Kidney (tissue), 13 donors: ENCODE measurements at regions not wholly inside any gene's neighbourhood (a gene's known extent, or its start where the extent isn't known, plus 50 kb on each side); places are given as distances from the start of the nearest gene placed in this dataset.

Source experiments
- DNase-seq, 5 donors: peaks; one replicate each; pipeline ENCODE4 v3.0.0-alpha.2; 2013 to 2020
- FAIRE-seq: peaks from 2 replicates; lab custom pipeline; 2012; peaks lifted over from hg19 to GRCh38; lab: Jason Lieb, UNC
- H3K27ac ChIP-seq, 2 donors: one replicate each; pipeline ENCODE4 v1.7.0; 2013; ENCODE audit warnings: low read depth in 2 of 2, low read length in 2 of 2, inconsistent platforms in 1 of 2
- H3K27me3 ChIP-seq: one replicate; pipeline ENCODE4 v1.7.1; 2013; ENCODE audit warnings: low read length, inconsistent platforms; ENCODE audit not compliant: control insufficient read depth, insufficient read depth
- H3K36me3 ChIP-seq, 3 donors: one replicate each; pipeline versions ENCODE4 v1.7.0 to v1.7.1; 2013; ENCODE audit warnings: low read length in 3 of 3, control low read depth in 1 of 3, inconsistent platforms in 1 of 3; ENCODE audit not compliant: insufficient read depth in 3 of 3, control insufficient read depth in 2 of 3
- H3K4me1 ChIP-seq, 3 donors: one replicate each; pipeline versions ENCODE4 v1.7.0 to v1.7.1; 2013; ENCODE audit warnings: low read length in 3 of 3, inconsistent platforms in 1 of 3, low read depth in 1 of 3; ENCODE audit not compliant: control insufficient read depth in 2 of 3, insufficient read depth in 2 of 3
- H3K4me3 ChIP-seq, 3 donors: one replicate each; pipeline versions ENCODE4 v1.7.0 to v1.8.1; 2013; ENCODE audit warnings: low read length in 3 of 3, control low read depth in 1 of 3, inconsistent platforms in 1 of 3
- H3K9ac ChIP-seq, 3 donors: one replicate each; pipeline versions ENCODE4 v1.7.0 to v1.7.1; 2013; ENCODE audit warnings: low read length in 3 of 3, control low read depth in 1 of 3, inconsistent platforms in 1 of 3
- H3K9me3 ChIP-seq, 3 donors: one replicate each; pipeline versions ENCODE4 v1.7.0 to v1.7.1; 2013; ENCODE audit warnings: low read length in 3 of 3, control low read depth in 1 of 3, inconsistent platforms in 1 of 3; ENCODE audit not compliant: control insufficient read depth in 2 of 3, insufficient read depth in 1 of 3
- CTCF ChIP-seq: IDR thresholded peaks from 3 replicates; pipeline ENCODE4 v1.5.1; 2012; ENCODE audit warnings: mild to moderate bottlenecking, moderate library complexity, borderline replicate concordance; ENCODE audit not compliant: insufficient read depth; ENCODE audit errors: extremely low read depth
- intact Hi-C: fragments of 100-400 bp; cut with DNase I; formaldehyde crosslinking; loops from one replicate; pipeline ENCODE4 v1.11.1; 2022
- donor health status: control.
- donor health status: control.
- donor health status: control.
- donor health status: control.
- donor health status: control.
- donor health status: DM: yes; HTN: yes; CAD: no.
- donor health status: Normal renal cell carcinoma (clear cell type).

- Histone ChIP-seq H3K9ac (no peak overlapping the region), H3K9me3 (no peaks in the 10 kb centered on the region), H3K4me1 (no peaks in the 10 kb centered on the region), H3K27ac (no peak overlapping the region), H3K27me3 (no peaks in the 10 kb centered on the region), H3K36me3 (no peaks in the 10 kb centered on the region), H3K4me3 (no peak overlapping the region)
- DNase-seq (no peak), FAIRE-seq (no peak)
- TF ChIP-seq CTCF = no peak
- intact Hi-C loops = no loop called here
These were observed 93.2 kb downstream of the PDCL3 start for GRCh38 chr2:100655936-100656534.

- no peaks in the 10 kb centered on the region for H3K4me1 ChIP-seq
- H3K4me3 ChIP-seq = no peak overlapping the region
- no peak overlapping the region for H3K27ac ChIP-seq
- H3K9me3 ChIP-seq = no peaks in the 10 kb centered on the region
- H3K9ac ChIP-seq = no peak overlapping the region
- no peak for TF ChIP-seq CTCF
- DNase-seq = no peak
- no peaks in the 10 kb centered on the region for H3K36me3 ChIP-seq
- no peaks in the 10 kb centered on the region for H3K27me3 ChIP-seq
- intact Hi-C loops = no loop called here
- FAIRE-seq = no peak
These were observed 95.2 kb downstream of the PDCL3 start for GRCh38 chr2:100658017-100658416.

GRCh38 chr2:100660851-100661584, 98.2 kb downstream of the PDCL3 start:
- no peak for DNase-seq
- FAIRE-seq = no peak
- H3K36me3 ChIP-seq = no peaks in the 10 kb centered on the region
- H3K9ac ChIP-seq = no peak overlapping the region
- intact Hi-C loops = no loop called here
- no peak overlapping the region for H3K4me3 ChIP-seq
- H3K9me3 ChIP-seq = no peaks in the 10 kb centered on the region
- no peaks in the 10 kb centered on the region for H3K4me1 ChIP-seq
- no peak for TF ChIP-seq CTCF
- no peaks in the 10 kb centered on the region for H3K27me3 ChIP-seq
- no peak overlapping the region for H3K27ac ChIP-seq
